ENCODE measurements at regions not wholly inside any gene's neighbourhood (a gene's known extent, or its start where the extent isn't known, plus 50 kb on each side); places are given as distances from the start of the nearest gene placed in this dataset.

DNA sequence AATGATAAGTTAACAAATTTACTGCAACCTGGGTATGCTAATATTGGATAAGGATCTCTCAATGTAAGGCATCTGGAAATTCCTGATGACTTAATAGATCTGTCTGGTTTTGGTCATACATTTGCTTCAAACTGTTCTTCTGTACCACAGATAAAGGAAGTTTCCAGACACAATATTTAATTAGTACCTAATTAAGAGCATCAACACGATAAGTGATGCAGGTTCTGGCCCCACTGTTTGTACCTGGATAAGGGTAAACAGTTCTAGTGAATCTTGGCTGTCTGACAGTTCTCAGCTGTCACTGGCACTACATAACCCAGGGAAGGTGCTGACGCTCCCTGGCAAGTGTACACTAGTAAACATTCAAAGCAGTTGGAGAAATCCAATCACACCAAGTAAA, 165.6 kb downstream of the MZT1 start:
- no peaks in the 10 kb centered on the region for H3K79me2 ChIP-seq (ENCODE audit: control insufficient read depth, insufficient read depth, low read length)
- no peaks in the 10 kb centered on the region for H3K4me1 ChIP-seq (ENCODE audit: control insufficient read depth, insufficient read depth, low read length)
- ChIA-PET RAD21 (ENCODE audit: unreplicated experiment) (no interaction called here), CTCF (no interaction called here), SMC1A (ENCODE audit: uncharacterized antibody, unreplicated experiment) (no interaction called here), POLR2A (no interaction called here)
- H4K20me1 ChIP-seq (ENCODE audit: control insufficient read depth, insufficient read depth): no peaks in the 10 kb centered on the region
- H3K36me3 ChIP-seq (ENCODE audit: control insufficient read depth in 2 of 2, insufficient read depth in 2 of 2, low read length in 1 of 2): no peaks in the 10 kb centered on the region
- ATAC-seq (no peak), FAIRE-seq (no peak), DNase-seq (ENCODE audit: low read depth, low spot score) (no peak)
- no peak overlapping the region for H3K4me2 ChIP-seq (ENCODE audit: control insufficient read depth, insufficient read depth)
- in situ Hi-C loops (cut with MboI): no loop called here
- BruUV-seq (replicated peaks): no TSS peak
- no peak overlapping the region for H2AFZ ChIP-seq (ENCODE audit: control insufficient read depth, low read depth, low read length)
- H3K4me3 ChIP-seq: no peak overlapping the region
- 39% methylated on average over 2 of the region's 2 CpGs for WGBS (ENCODE audit: insufficient coverage, insufficient replicate concordance, low lambda C conversion rate, missing lambda C conversion rate)
- no peaks in the 10 kb centered on the region for H3K27me3 ChIP-seq (replicated peaks in 1 of 2; ENCODE audit: control insufficient read depth in 2 of 2, insufficient read depth in 2 of 2, low read length in 1 of 2)
- no peak overlapping the region for H3K9ac ChIP-seq (ENCODE audit: control insufficient read depth, insufficient read depth, low read length)
- no peak for TF ChIP-seq IRF4 (IDR thresholded peaks at IDR 0.05; ENCODE audit: low read depth, low read length)
- no peaks in the 10 kb centered on the region for H3K9me3 ChIP-seq (replicated peaks; ENCODE audit: control insufficient read depth, insufficient read depth, low read length)
- intact Hi-C loops (cut with micrococcal nuclease; ENCODE audit: unreplicated experiment): no loop called here
- H3K27ac ChIP-seq (ENCODE audit: control insufficient read depth, insufficient read depth): no peak overlapping the region

DNA sequence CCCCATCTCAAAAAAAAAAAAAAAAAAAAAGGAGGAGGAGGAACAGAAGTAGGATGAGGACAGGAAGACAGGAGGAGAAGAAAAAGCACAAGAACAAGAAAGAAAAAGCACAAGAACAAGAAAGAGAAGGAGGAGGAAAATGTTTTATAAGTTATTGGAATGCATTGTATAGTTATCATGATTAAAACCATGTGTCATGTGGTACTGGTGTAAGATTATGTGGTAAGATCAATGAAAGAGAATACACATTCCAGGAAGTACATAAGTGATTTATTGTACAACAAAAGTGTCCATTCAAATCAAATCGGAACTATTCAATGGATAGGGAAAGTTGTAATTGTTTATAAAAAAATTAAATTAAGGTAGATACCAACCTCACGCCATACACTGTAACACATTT, 167.7 kb downstream of the MZT1 start:
- no peak overlapping the region for H2AFZ ChIP-seq (ENCODE audit: control insufficient read depth, low read depth, low read length)
- BruUV-seq (replicated peaks): no TSS peak
- H4K20me1 ChIP-seq (ENCODE audit: control insufficient read depth, insufficient read depth): no peaks in the 10 kb centered on the region
- H3K27ac ChIP-seq (ENCODE audit: control insufficient read depth, insufficient read depth): no peak overlapping the region
- H3K27me3 ChIP-seq (replicated peaks in 1 of 2; ENCODE audit: control insufficient read depth in 2 of 2, insufficient read depth in 2 of 2, low read length in 1 of 2): no peaks in the 10 kb centered on the region
- no peaks in the 10 kb centered on the region for H3K9me3 ChIP-seq (replicated peaks; ENCODE audit: control insufficient read depth, insufficient read depth, low read length)
- TF ChIP-seq SP1 (IDR thresholded peaks at IDR 0.05; ENCODE audit: low read depth, low read length) (no peak), TCF7 (IDR thresholded peaks at IDR 0.05; ENCODE audit: borderline replicate concordance) (no peak), ZSCAN29 (IDR thresholded peaks at IDR 0.05) (no peak), RCOR1 (conservative IDR thresholded peaks at IDR 0.05; ENCODE audit: low read depth, low read length) (no peak), ZBTB40 (IDR thresholded peaks at IDR 0.05; ENCODE audit: borderline replicate concordance) (no peak), SMC3 (IDR thresholded peaks at IDR 0.05; ENCODE audit: borderline replicate concordance, low read length) (no peak), MTA2 (IDR thresholded peaks at IDR 0.05; ENCODE audit: low read depth) (no peak), ZNF24 (IDR thresholded peaks at IDR 0.05) (no peak), MYB (IDR thresholded peaks at IDR 0.05; ENCODE audit: borderline replicate concordance, low read depth, low read length) (no peak), ZNF384 (IDR thresholded peaks at IDR 0.05; ENCODE audit: borderline replicate concordance, low read depth, low read length) (no peak), SPI1 (IDR thresholded peaks at IDR 0.05; ENCODE audit: borderline replicate concordance, insufficient read depth, low read depth, low read length) (no peak), RELA (IDR thresholded peaks at IDR 0.05; ENCODE audit: borderline replicate concordance, partially characterized antibody) (no peak), ZNF217 (IDR thresholded peaks at IDR 0.05) (no peak)
- TF ChIP-seq, protein P1, sequence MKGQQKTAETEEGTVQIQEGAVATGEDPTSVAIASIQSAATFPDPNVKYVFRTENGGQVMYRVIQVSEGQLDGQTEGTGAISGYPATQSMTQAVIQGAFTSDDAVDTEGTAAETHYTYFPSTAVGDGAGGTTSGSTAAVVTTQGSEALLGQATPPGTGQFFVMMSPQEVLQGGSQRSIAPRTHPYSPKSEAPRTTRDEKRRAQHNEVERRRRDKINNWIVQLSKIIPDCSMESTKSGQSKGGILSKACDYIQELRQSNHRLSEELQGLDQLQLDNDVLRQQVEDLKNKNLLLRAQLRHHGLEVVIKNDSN (IDR thresholded peaks at IDR 0.05; ENCODE audit: borderline replicate concordance, extremely low read length, insufficient read depth, low read depth, low read length): no peak
- CTCF ChIA-PET: no interaction called here
- no peaks in the 10 kb centered on the region for H3K36me3 ChIP-seq (ENCODE audit: control insufficient read depth in 2 of 2, insufficient read depth in 2 of 2, low read length in 1 of 2)
- H3K4me3 ChIP-seq: no peak overlapping the region
- in situ Hi-C loops (cut with MboI): no loop called here
- H3K4me1 ChIP-seq (ENCODE audit: control insufficient read depth, insufficient read depth, low read length): no peaks in the 10 kb centered on the region
- RAD21 ChIA-PET (ENCODE audit: unreplicated experiment): no interaction called here
- intact Hi-C loops (cut with micrococcal nuclease; ENCODE audit: unreplicated experiment): no loop called here
- DNase-seq (ENCODE audit: low read depth, low spot score): no peak
- no peak for FAIRE-seq
- no peaks in the 10 kb centered on the region for H3K79me2 ChIP-seq (ENCODE audit: control insufficient read depth, insufficient read depth, low read length)
- no peak for ATAC-seq
- SMC1A ChIA-PET (ENCODE audit: uncharacterized antibody, unreplicated experiment): no interaction called here
- 62% methylated on average over 2 of the region's 2 CpGs for WGBS (ENCODE audit: insufficient coverage, insufficient replicate concordance, low lambda C conversion rate, missing lambda C conversion rate)
- POLR2A ChIA-PET: no interaction called here
- H3K9ac ChIP-seq (ENCODE audit: control insufficient read depth, insufficient read depth, low read length): no peak overlapping the region
- no peak overlapping the region for H3K4me2 ChIP-seq (ENCODE audit: control insufficient read depth, insufficient read depth)
